HEK293 (cell line): ENCODE measurements at regions not wholly inside any gene's neighbourhood (a gene's known extent, or its start where the extent isn't known, plus 50 kb on each side); places are given as distances from the start of the nearest gene placed in this dataset.

Experiments used
- CTCF ChIA-PET: fragments of 350-600 bp; formaldehyde crosslinking; extraction: SDS; loops from one replicate; lab custom pipeline; 2021; ENCODE audit warnings: antibody characterized with exemption; lab: Yijun Ruan, JAX
- POLR2A ChIA-PET: fragments of 300-600 bp; formaldehyde crosslinking; extraction: SDS; loops from one replicate; lab custom pipeline; 2020; ENCODE audit warnings: antibody characterized with exemption, inconsistent platforms; lab: Yijun Ruan, JAX
- H3K27ac ChIP-seq: fragments of 200-500 bp; sonication (Bioruptor generic); 2 replicates; pipeline ENCODE4 v1.5.1; 2014; ENCODE audit warnings: low read depth, low read length, control low read depth, inconsistent platforms; ENCODE audit errors: extremely low read depth
- H3K36me3 ChIP-seq, 2 experiments: fragments of 200-500 bp in 1 of 2; sonication (Bioruptor generic) in 1 of 2; 1 replicate in 1 of 2; 2 replicates in 1 of 2; pipeline ENCODE4 v1.5.1; 2014 to 2017; ENCODE audit warnings: inconsistent platforms in 2 of 2, low read length in 2 of 2; ENCODE audit not compliant: control insufficient read depth in 2 of 2, insufficient read depth in 1 of 2
- H3K4me1 ChIP-seq: fragments of 200-500 bp; sonication (Bioruptor generic); 2 replicates; pipeline ENCODE4 v1.5.1; 2014; ENCODE audit warnings: mild to moderate bottlenecking, low read length, inconsistent platforms; ENCODE audit not compliant: control insufficient read depth, insufficient read depth
- H3K4me3 ChIP-seq: 2 replicates; pipeline ENCODE4 v1.5.1; 2011; ENCODE audit warnings: low read depth, mild to moderate bottlenecking, control low read depth, low read length, moderate library complexity
- H3K9me3 ChIP-seq: fragments of 200-500 bp; sonication (Bioruptor generic); 2 replicates; pipeline ENCODE4 v1.5.1; 2014; ENCODE audit warnings: low read depth, low read length, inconsistent platforms; ENCODE audit not compliant: control insufficient read depth, insufficient read depth
- EGR2 ChIP-seq: fragments of 450-650 bp; formaldehyde crosslinking; IDR thresholded peaks from 2 replicates; pipeline ENCODE4 v1.5.1; 2016; ENCODE audit warnings: low read depth, missing biosample characterization, missing genetic modification characterization
- GLIS2 ChIP-seq: fragments of 450-650 bp; formaldehyde crosslinking; IDR thresholded peaks from 2 replicates; pipeline ENCODE4 v1.5.1; 2016; ENCODE audit warnings: missing biosample characterization, missing genetic modification characterization
- HOXA7 ChIP-seq: sonication (generic); formaldehyde crosslinking; IDR thresholded peaks from 2 replicates; pipeline ENCODE4 v1.8.1; 2022; ENCODE audit warnings: missing genetic modification reagents, borderline replicate concordance
- MZF1 ChIP-seq: fragments of 450-650 bp; formaldehyde crosslinking; IDR thresholded peaks from 2 replicates; pipeline ENCODE4 v1.5.1; 2017; ENCODE audit warnings: missing biosample characterization, missing genetic modification characterization, borderline replicate concordance
- ZBTB17 ChIP-seq: fragments of 450-650 bp; formaldehyde crosslinking; IDR thresholded peaks from 2 replicates; pipeline ENCODE4 v1.5.1; 2016; ENCODE audit warnings: missing biosample characterization, missing genetic modification characterization
- ZNF157 ChIP-seq: fragments of 450-650 bp; formaldehyde crosslinking; IDR thresholded peaks from 2 replicates; pipeline ENCODE4 v1.5.1; 2016; ENCODE audit warnings: missing biosample characterization, missing genetic modification characterization
- ZNF175 ChIP-seq: fragments of 450-650 bp; formaldehyde crosslinking; IDR thresholded peaks from 2 replicates; pipeline ENCODE4 v1.5.1; 2016; ENCODE audit warnings: missing biosample characterization, missing genetic modification characterization
- ZNF202 ChIP-seq: fragments of 450-650 bp; formaldehyde crosslinking; IDR thresholded peaks from 2 replicates; pipeline ENCODE4 v1.5.1; 2016; ENCODE audit warnings: missing biosample characterization, missing genetic modification characterization, borderline replicate concordance
- ZNF214 ChIP-seq: fragments of 450-650 bp; formaldehyde crosslinking; IDR thresholded peaks from 2 replicates; pipeline ENCODE4 v1.5.1; 2017; ENCODE audit warnings: missing biosample characterization, mild to moderate bottlenecking, missing genetic modification characterization, borderline replicate concordance
- ZNF221 ChIP-seq: fragments of 450-650 bp; formaldehyde crosslinking; IDR thresholded peaks from 2 replicates; pipeline ENCODE4 v1.5.1; 2017; ENCODE audit warnings: missing biosample characterization, missing genetic modification characterization, borderline replicate concordance
- ZNF223 ChIP-seq: fragments of 450-650 bp; formaldehyde crosslinking; IDR thresholded peaks from 2 replicates; pipeline ENCODE4 v1.5.1; 2016; ENCODE audit warnings: missing biosample characterization, missing genetic modification characterization
- ZNF248 ChIP-seq: fragments of 450-650 bp; formaldehyde crosslinking; IDR thresholded peaks from 2 replicates; pipeline ENCODE4 v1.5.1; 2017; ENCODE audit warnings: missing biosample characterization, missing genetic modification characterization
- ZNF292 ChIP-seq: fragments of 450-650 bp; formaldehyde crosslinking; IDR thresholded peaks from 2 replicates; pipeline ENCODE4 v1.5.1; 2016; ENCODE audit warnings: low read depth, missing biosample characterization, missing genetic modification characterization, borderline replicate concordance
- ZNF366 ChIP-seq: fragments of 450-650 bp; formaldehyde crosslinking; conservative IDR thresholded peaks from 2 replicates; pipeline ENCODE4 v1.5.1; 2016; ENCODE audit warnings: missing biosample characterization, missing genetic modification characterization
- ZNF549 ChIP-seq: fragments of 450-650 bp; IDR thresholded peaks from 2 replicates; pipeline ENCODE4 v1.5.1; 2018; ENCODE audit warnings: missing biosample characterization, missing genetic modification characterization, mild to moderate bottlenecking, inconsistent platforms, moderate library complexity
- ZNF561 ChIP-seq: fragments of 450-650 bp; IDR thresholded peaks from 2 replicates; pipeline ENCODE4 v1.5.1; 2018; ENCODE audit warnings: missing biosample characterization, missing genetic modification characterization, borderline replicate concordance
- ZNF596 ChIP-seq: fragments of 450-650 bp; IDR thresholded peaks from 2 replicates; pipeline ENCODE4 v1.5.0; 2018; ENCODE audit warnings: missing biosample characterization, mild to moderate bottlenecking, missing genetic modification characterization, moderate library complexity
- ZNF600 ChIP-seq: fragments of 450-650 bp; formaldehyde crosslinking; IDR thresholded peaks from 2 replicates; pipeline ENCODE4 v1.5.1; 2016; ENCODE audit warnings: missing biosample characterization, missing genetic modification characterization
- ZNF654 ChIP-seq: fragments of 450-650 bp; formaldehyde crosslinking; IDR thresholded peaks from 2 replicates; pipeline ENCODE4 v1.5.1; 2016; ENCODE audit warnings: low read depth, missing biosample characterization, missing genetic modification characterization
- ZNF658 ChIP-seq: fragments of 450-650 bp; formaldehyde crosslinking; IDR thresholded peaks from 2 replicates; pipeline ENCODE4; 2016; ENCODE audit warnings: missing biosample characterization, missing genetic modification characterization
- ZNF670 ChIP-seq: fragments of 450-650 bp; formaldehyde crosslinking; IDR thresholded peaks from 2 replicates; pipeline ENCODE4 v1.5.1; 2016; ENCODE audit warnings: missing biosample characterization, missing genetic modification characterization, low read depth
- ZNF768 ChIP-seq: fragments of 450-650 bp; formaldehyde crosslinking; IDR thresholded peaks from 2 replicates; pipeline ENCODE4 v1.5.1; 2018; ENCODE audit warnings: missing biosample characterization, mild to moderate bottlenecking, missing genetic modification characterization
- ZNF776 ChIP-seq: fragments of 450-650 bp; formaldehyde crosslinking; IDR thresholded peaks from 2 replicates; pipeline ENCODE4 v1.5.0; 2017; ENCODE audit warnings: missing biosample characterization, missing genetic modification characterization, borderline replicate concordance
- ZNF777 ChIP-seq: fragments of 450-650 bp; formaldehyde crosslinking; IDR thresholded peaks from 2 replicates; pipeline ENCODE4 v1.5.1; 2017; ENCODE audit warnings: missing biosample characterization, missing genetic modification characterization, borderline replicate concordance
- TF ChIP-seq, protein P1 (sequence below): fragments of 450-650 bp; formaldehyde crosslinking; IDR thresholded peaks from 2 replicates; pipeline ENCODE4; 2016; ENCODE audit warnings: missing biosample characterization, missing genetic modification characterization
- TF ChIP-seq, protein P2 (sequence below): fragments of 450-650 bp; formaldehyde crosslinking; IDR thresholded peaks from 2 replicates; pipeline ENCODE4 v1.5.1; 2016; ENCODE audit warnings: missing biosample characterization, missing genetic modification characterization
- TF ChIP-seq, protein P3 (sequence below): fragments of 450-650 bp; formaldehyde crosslinking; IDR thresholded peaks from 2 replicates; pipeline ENCODE4 v1.5.1; 2017; ENCODE audit warnings: missing biosample characterization, mild to moderate bottlenecking, missing genetic modification characterization, moderate library complexity
- TF ChIP-seq, protein P4 (sequence below): fragments of 450-650 bp; formaldehyde crosslinking; IDR thresholded peaks from 2 replicates; pipeline ENCODE4 v1.5.1; 2017; ENCODE audit warnings: missing biosample characterization, missing genetic modification characterization

DNA sequence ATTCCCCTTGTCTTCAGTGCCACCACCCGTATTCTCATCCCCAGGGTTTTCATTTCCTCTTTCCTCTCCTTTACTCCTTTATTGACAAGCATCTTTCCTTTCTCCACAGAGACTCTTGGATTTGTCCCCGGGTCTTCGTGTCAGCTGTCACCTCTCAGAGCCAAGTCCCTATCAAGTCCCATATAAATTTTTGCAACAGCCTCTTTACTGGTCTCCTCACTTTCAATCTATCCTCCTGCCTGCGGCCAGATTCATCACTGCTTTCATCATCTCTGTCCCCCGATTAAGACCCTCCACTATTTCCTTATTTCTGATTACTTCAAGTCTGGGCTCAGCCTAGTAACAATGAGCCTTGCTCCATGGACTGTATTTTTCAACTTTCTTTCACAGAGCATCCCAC, 113.8 kb downstream of the CTAGE1 start (continued):
- TF ChIP-seq ZNF366 (tag by site-specific recombination) (no peak), ZNF596 (tag by site-specific recombination) (no peak), ZNF214 (no peak)
- TF ChIP-seq, protein P1, sequence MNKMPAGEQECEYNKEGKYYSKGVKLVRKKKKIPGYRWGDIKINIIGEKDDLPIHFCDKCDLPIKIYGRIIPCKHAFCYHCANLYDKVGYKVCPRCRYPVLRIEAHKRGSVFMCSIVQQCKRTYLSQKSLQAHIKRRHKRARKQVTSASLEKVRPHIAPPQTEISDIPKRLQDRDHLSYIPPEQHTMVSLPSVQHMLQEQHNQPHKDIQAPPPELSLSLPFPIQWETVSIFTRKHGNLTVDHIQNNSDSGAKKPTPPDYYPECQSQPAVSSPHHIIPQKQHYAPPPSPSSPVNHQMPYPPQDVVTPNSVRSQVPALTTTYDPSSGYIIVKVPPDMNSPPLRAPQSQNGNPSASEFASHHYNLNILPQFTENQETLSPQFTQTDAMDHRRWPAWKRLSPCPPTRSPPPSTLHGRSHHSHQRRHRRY, result no peak

DNA sequence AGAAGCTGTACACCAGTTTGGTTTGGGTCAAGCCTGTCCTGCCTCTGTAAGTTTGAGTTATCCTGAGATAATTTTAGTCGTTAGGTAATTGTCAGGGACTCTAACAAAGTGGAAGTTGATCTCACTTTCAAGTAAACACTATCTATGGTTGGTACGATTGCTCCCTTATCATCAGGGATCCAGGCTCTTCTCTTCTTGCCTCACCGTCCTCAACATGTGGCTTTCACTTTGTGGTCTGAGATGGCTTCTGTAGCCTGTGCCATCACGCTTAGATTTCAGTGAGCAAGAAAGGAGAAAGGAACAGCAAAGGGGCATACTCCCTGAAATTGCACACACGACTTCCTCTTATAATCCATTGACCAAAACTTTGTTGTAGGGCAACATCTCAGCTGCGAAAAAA, 115.6 kb downstream of the CTAGE1 start:
- H3K4me3 ChIP-seq, result no peak overlapping the region
- POLR2A ChIA-PET, result no interaction called here
- no peaks in the 10 kb centered on the region for H3K36me3 ChIP-seq
- no peak for TF ChIP-seq ZNF223 (tag by site-specific recombination)
- TF ChIP-seq, protein P2, sequence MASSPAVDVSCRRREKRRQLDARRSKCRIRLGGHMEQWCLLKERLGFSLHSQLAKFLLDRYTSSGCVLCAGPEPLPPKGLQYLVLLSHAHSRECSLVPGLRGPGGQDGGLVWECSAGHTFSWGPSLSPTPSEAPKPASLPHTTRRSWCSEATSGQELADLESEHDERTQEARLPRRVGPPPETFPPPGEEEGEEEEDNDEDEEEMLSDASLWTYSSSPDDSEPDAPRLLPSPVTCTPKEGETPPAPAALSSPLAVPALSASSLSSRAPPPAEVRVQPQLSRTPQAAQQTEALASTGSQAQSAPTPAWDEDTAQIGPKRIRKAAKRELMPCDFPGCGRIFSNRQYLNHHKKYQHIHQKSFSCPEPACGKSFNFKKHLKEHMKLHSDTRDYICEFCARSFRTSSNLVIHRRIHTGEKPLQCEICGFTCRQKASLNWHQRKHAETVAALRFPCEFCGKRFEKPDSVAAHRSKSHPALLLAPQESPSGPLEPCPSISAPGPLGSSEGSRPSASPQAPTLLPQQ (tag by site-specific recombination), result no peak
- H3K9me3 ChIP-seq, result no peaks in the 10 kb centered on the region
- CTCF ChIA-PET, result interaction anchor here (0.6 kb wide), 2 partner anchors 71 to 78 kb away, joined by 3 read pairs; no protein-coding TSS in a partner anchor
- H3K4me1 ChIP-seq, result peaks cover 8% of the 10 kb centered on the region; the same call in 1 of the 2 replicates
- H3K27ac ChIP-seq, result no peak overlapping the region

DNA sequence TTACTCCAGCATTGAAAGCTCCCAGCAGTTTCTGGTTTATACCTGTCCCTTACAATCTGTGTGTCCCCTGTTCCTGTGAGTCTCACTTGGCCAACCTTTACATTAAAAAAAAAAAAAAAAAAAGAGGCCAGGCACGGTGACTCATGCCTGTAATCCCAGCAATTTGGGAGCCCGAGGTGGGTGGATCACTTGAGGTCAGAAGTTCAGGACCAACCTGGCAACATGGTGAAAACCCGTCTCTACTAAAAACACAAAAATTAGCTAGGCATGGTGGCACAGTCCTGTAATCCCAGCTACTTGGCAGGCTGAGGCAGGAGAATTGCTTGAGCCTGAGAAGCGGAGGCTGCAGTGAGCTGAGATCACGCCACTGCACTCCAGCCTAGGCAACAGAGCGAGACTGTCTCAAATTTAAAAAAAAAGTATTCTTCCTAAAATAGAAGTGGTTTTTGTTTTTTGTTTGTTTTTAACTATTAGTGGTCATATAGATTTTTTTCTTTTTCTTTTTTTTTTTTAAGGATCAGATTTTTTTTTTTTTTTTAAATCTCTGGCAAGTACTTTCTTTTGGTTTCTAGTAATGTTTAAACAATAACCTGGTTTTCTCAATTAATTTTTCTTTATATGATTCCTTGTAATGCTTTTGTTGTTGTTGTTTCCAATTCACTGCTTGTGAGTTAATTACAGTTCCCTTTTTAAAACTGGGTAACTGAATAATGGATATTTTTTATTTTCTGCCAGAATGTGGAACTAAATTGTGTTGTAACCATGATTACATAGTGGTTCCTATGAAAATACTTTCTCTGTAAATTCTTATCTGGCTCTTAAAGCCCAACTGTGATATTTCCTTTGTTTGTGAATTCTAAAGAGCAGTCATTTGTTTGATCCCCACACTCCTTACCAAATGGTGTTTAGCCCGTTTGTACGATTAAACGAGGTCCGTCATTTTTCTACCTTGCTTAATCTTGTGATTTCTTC, 116.8 kb downstream of the CTAGE1 start:
- ChIA-PET POLR2A (interaction anchor here (0.7 kb wide), 1 partner anchor 35 kb away, joined by 4 read pairs; no protein-coding TSS in a partner anchor), CTCF (interaction anchor here (0.6 to 0.8 kb wide), 3 partner anchors 20 to 104 kb away, joined by 3 read pairs; no protein-coding TSS in a partner anchor)
- H3K4me3 ChIP-seq, result no peak overlapping the region
- no peaks in the 10 kb centered on the region for H3K36me3 ChIP-seq
- H3K9me3 ChIP-seq, result no peaks in the 10 kb centered on the region
- no peak overlapping the region for H3K27ac ChIP-seq
- peaks cover 8% of the 10 kb centered on the region; the same call in 1 of the 2 replicates for H3K4me1 ChIP-seq
- TF ChIP-seq ZNF561 (tag by site-specific recombination) (no peak), ZNF221 (no peak), ZBTB17 (0 out of 2 replicates have a peak, but pooled peaks have one; percentile 36), ZNF768 (tag by site-specific recombination) (no peak), GLIS2 (tag by site-specific recombination) (no peak), EGR2 (peak; percentile 32; the same call in 1 of the 2 replicates), ZNF777 (no peak), ZNF670 (tag by site-specific recombination) (no peak), ZNF292 (tag by site-specific recombination) (no peak), ZNF654 (no peak), ZNF658 (tag by site-specific recombination) (no peak), ZNF248 (tag by site-specific recombination) (no peak), MZF1 (tag by site-specific recombination) (no peak), ZNF175 (tag by site-specific recombination) (no peak), ZNF157 (no peak), ZNF600 (tag by site-specific recombination) (no peak), ZNF202 (tag by site-specific recombination) (no peak), HOXA7 (CRISPR knock-in tag) (no peak), ZNF549 (tag by site-specific recombination) (no peak), ZNF776 (tag by site-specific recombination) (no peak)
- TF ChIP-seq, protein P3, sequence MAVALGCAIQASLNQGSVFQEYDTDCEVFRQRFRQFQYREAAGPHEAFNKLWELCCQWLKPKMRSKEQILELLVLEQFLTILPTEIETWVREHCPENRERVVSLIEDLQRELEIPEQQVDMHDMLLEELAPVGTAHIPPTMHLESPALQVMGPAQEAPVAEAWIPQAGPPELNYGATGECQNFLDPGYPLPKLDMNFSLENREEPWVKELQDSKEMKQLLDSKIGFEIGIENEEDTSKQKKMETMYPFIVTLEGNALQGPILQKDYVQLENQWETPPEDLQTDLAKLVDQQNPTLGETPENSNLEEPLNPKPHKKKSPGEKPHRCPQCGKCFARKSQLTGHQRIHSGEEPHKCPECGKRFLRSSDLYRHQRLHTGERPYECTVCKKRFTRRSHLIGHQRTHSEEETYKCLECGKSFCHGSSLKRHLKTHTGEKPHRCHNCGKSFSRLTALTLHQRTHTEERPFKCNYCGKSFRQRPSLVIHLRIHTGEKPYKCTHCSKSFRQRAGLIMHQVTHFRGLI (tag by site-specific recombination), result peak; percentile 69
- TF ChIP-seq, protein P4, sequence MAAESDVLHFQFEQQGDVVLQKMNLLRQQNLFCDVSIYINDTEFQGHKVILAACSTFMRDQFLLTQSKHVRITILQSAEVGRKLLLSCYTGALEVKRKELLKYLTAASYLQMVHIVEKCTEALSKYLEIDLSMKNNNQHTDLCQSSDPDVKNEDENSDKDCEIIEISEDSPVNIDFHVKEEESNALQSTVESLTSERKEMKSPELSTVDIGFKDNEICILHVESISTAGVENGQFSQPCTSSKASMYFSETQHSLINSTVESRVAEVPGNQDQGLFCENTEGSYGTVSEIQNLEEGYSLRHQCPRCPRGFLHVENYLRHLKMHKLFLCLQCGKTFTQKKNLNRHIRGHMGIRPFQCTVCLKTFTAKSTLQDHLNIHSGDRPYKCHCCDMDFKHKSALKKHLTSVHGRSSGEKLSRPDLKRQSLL (tag by site-specific recombination), result no peak
